MCF 10A (cell line): ENCODE measurements at regions not wholly inside any gene's neighbourhood (a gene's known extent, or its start where the extent isn't known, plus 50 kb on each side); places are given as distances from the start of the nearest gene placed in this dataset.
"Not testable (repeated sequence)": the region's sequence is repeated elsewhere in the genome, so short reads cannot be mapped to it uniquely, and the experiment has no call there.

ENCODE experiments used
- BruUV-seq: library from RNA; stranded (reverse); fragments of 400-500 nt; replicated peaks from 2 replicates; lab custom pipeline; 2021; lab: Mats Ljungman, UMichigan
- CTCF ChIA-PET: fragments of 300-600 bp; sonication (Branson Sonifier 250); formaldehyde crosslinking; extraction: SDS; loops from one replicate; lab custom pipeline; 2021; ENCODE audit warnings: antibody characterized with exemption, inconsistent platforms; lab: Yijun Ruan, JAX
- POLR2A ChIA-PET: fragments of 300-600, 350-650 bp; sonication (Branson Sonifier 250); formaldehyde crosslinking; extraction: SDS; loops from one replicate; lab custom pipeline; 2020; ENCODE audit warnings: antibody characterized with exemption, inconsistent platforms; lab: Yijun Ruan, JAX
- DNase-seq: peaks from one replicate; pipeline ENCODE4 v3.0.0-alpha.2; 2018; ENCODE audit not compliant: unreplicated experiment
- H3K27ac Mint-ChIP-seq: one replicate; pipeline ENCODE4 v1.8.0; 2022; ENCODE audit warnings: mild to moderate bottlenecking, low read depth, mixed read lengths; ENCODE audit not compliant: unreplicated experiment
- H3K27me3 Mint-ChIP-seq: one replicate; pipeline ENCODE4 v1.8.0; 2022; ENCODE audit warnings: mixed read lengths; ENCODE audit not compliant: insufficient read depth, unreplicated experiment
- H3K36me3 Mint-ChIP-seq: one replicate; pipeline ENCODE4 v1.8.0; 2022; ENCODE audit warnings: mild to moderate bottlenecking, moderate library complexity, mixed read lengths; ENCODE audit not compliant: insufficient read depth, unreplicated experiment
- H3K4me1 Mint-ChIP-seq: one replicate; pipeline ENCODE4 v1.8.0; 2022; ENCODE audit warnings: mixed read lengths; ENCODE audit not compliant: insufficient read depth, unreplicated experiment
- H3K4me3 Mint-ChIP-seq: one replicate; pipeline ENCODE4 v1.8.0; 2022; ENCODE audit warnings: mild to moderate bottlenecking, moderate library complexity, mixed read lengths; ENCODE audit not compliant: unreplicated experiment
- H3K9me3 Mint-ChIP-seq: one replicate; pipeline ENCODE4 v1.8.0; 2022; ENCODE audit warnings: mixed read lengths; ENCODE audit not compliant: unreplicated experiment
- CTCF ChIP-seq: fragments of 200-600 bp; IDR thresholded peaks from one replicate; pipeline ENCODE4 v1.8.0; 2022; ENCODE audit warnings: antibody characterized with exemption, mild to moderate bottlenecking; ENCODE audit not compliant: unreplicated experiment
- intact Hi-C: fragments of 100-400 bp; cut with micrococcal nuclease; formaldehyde crosslinking; loops from 2 replicates; pipeline ENCODE4 v1.14.1; 2022

GRCh38 chr2:177001334-177001733, 211.3 kb upstream of the HNRNPA3 start:
- Mint-ChIP-seq H3K4me3 (no peak overlapping the region), H3K4me1 (peaks cover 5% of the 10 kb centered on the region), H3K27me3 (peaks cover 34% of the 10 kb centered on the region), H3K27ac (no peak overlapping the region), H3K9me3 (no peaks in the 10 kb centered on the region), H3K36me3 (no peaks in the 10 kb centered on the region)
- TF ChIP-seq CTCF: no peak
- BruUV-seq: no TSS peak
- ChIA-PET CTCF (no interaction called here), POLR2A (no interaction called here)
- intact Hi-C loops: no loop called here
- no peak for DNase-seq

- Mint-ChIP-seq H3K27ac (no peak overlapping the region), H3K4me1 (no peaks in the 10 kb centered on the region), H3K4me3 (no peak overlapping the region), H3K27me3 (peaks cover 44% of the 10 kb centered on the region), H3K36me3 (no peaks in the 10 kb centered on the region), H3K9me3 (no peaks in the 10 kb centered on the region)
- peak; percentile 5 for DNase-seq
- intact Hi-C loops: no loop called here
- ChIA-PET CTCF (no interaction called here), POLR2A (no interaction called here)
- no TSS peak for BruUV-seq
- no peak for TF ChIP-seq CTCF
Measured at GRCh38 chr2:177002983-177003382, 209.6 kb upstream of the HNRNPA3 start.

- BruUV-seq: not testable (repeated sequence)
Measured at GRCh38 chr2:177007726-177008125, 204.9 kb upstream of the HNRNPA3 start.

GRCh38 chr2:177008662-177009061, 203.9 kb upstream of the HNRNPA3 start:
- H3K4me1 Mint-ChIP-seq, H3K27ac Mint-ChIP-seq, H3K9me3 Mint-ChIP-seq, DNase-seq, H3K4me3 Mint-ChIP-seq, H3K36me3 Mint-ChIP-seq, intact Hi-C loops, BruUV-seq: not testable (repeated sequence)
- peaks cover 45% of the 10 kb centered on the region for H3K27me3 Mint-ChIP-seq
- ChIA-PET POLR2A (interaction anchor here (0.8 kb wide), 1 partner anchor 65 kb away, joined by 4 read pairs; no protein-coding TSS in a partner anchor), CTCF (interaction anchor here (0.7 to 0.8 kb wide), 2 partner anchors 21 to 49 kb away, joined by 3 read pairs; no protein-coding TSS in a partner anchor)

More at GRCh38 chr2:177007726-177008125, 204.9 kb upstream of the HNRNPA3 start:
- CTCF ChIA-PET, intact Hi-C loops, POLR2A ChIA-PET, H3K9me3 Mint-ChIP-seq, H3K4me1 Mint-ChIP-seq, H3K4me3 Mint-ChIP-seq, H3K36me3 Mint-ChIP-seq, H3K27ac Mint-ChIP-seq, DNase-seq: not testable (repeated sequence)
- peaks cover 43% of the 10 kb centered on the region for H3K27me3 Mint-ChIP-seq

GRCh38 chr2:177010146-177010545, 202.4 kb upstream of the HNRNPA3 start:
- intact Hi-C loops: no loop called here
- Mint-ChIP-seq H3K27ac (no peak overlapping the region), H3K4me1 (no peaks in the 10 kb centered on the region), H3K36me3 (no peaks in the 10 kb centered on the region), H3K4me3 (no peak overlapping the region), H3K27me3 (peaks cover 55% of the 10 kb centered on the region), H3K9me3 (no peaks in the 10 kb centered on the region)
- ChIA-PET POLR2A (no interaction called here), CTCF (interaction anchor here (0.6 kb wide), 1 partner anchor 37 kb away, joined by 4 read pairs; no protein-coding TSS in a partner anchor)
- TF ChIP-seq CTCF: no peak
- no TSS peak for BruUV-seq
- no peak for DNase-seq
